Mucosa of stomach (tissue), 1 donor: ENCODE measurements at regions not wholly inside any gene's neighbourhood (a gene's known extent, or its start where the extent isn't known, plus 50 kb on each side); places are given as distances from the start of the nearest gene placed in this dataset.
"Not testable (repeated sequence)": the region's sequence is repeated elsewhere in the genome, so short reads cannot be mapped to it uniquely, and the experiment has no call there.

Source experiments
- H3K27me3 ChIP-seq: one replicate; pipeline ENCODE4 v1.7.0; 2013; ENCODE audit warnings: mild to moderate bottlenecking, low read length; ENCODE audit not compliant: control insufficient read depth, insufficient read depth
- H3K36me3 ChIP-seq: one replicate; pipeline ENCODE4 v1.7.0; 2013; ENCODE audit warnings: low read length; ENCODE audit not compliant: control insufficient read depth, insufficient read depth
- H3K4me1 ChIP-seq: one replicate; pipeline ENCODE4 v1.7.0; 2013; ENCODE audit warnings: mild to moderate bottlenecking, low read length; ENCODE audit not compliant: control insufficient read depth, insufficient read depth
- H3K4me3 ChIP-seq: one replicate; pipeline ENCODE4 v1.7.0; 2013; ENCODE audit warnings: low read length
- H3K9ac ChIP-seq: one replicate; pipeline ENCODE4 v1.7.0; 2013; ENCODE audit warnings: mild to moderate bottlenecking, low read length, moderate library complexity
- H3K9me3 ChIP-seq: one replicate; pipeline ENCODE4 v1.7.0; 2013; ENCODE audit warnings: mild to moderate bottlenecking, low read length, moderate library complexity; ENCODE audit not compliant: control insufficient read depth
- donor health status: Pancreatic carcinoma.

DNA sequence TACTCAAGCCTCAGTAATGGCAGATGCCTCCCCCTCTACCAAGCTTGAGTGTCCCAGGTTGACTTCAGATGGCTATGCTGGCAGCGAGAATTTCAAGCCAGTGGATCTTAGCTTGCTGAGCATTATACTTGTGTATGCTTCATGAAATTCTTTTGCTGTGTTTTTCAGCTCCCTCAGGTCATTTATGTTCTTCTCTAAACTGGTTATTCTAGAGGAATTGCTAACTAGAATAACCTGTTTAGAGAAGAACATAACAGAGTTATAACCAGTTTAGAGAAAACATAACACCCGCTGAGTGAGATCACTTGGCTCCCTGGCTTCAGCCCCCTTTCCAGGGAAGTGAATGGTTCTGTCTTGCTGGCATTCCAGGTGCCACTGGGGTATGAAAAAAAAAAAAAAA, 503.4 kb upstream of the MIS18BP1 start:
- H3K9ac ChIP-seq, H3K4me3 ChIP-seq, H3K36me3 ChIP-seq, H3K9me3 ChIP-seq, H3K4me1 ChIP-seq, H3K27me3 ChIP-seq: not testable (repeated sequence)

DNA sequence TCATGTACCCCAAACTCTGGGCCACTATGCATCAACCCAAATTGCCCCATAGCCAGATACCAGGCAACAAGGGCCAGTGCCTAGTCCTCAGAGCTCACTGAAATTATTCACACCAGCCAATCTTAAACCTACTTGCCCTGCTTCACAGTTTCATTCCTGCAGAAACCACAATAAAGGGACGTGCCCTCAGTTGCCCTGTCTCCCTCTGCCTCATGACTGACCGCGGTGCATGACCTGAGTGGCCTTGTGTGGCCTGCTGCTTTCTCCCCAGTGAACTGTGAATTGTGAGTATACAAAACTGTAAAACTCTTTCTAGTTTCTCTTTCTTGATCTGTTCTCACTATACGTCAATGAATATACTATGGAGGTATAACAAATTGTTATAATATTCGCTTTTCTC, 490.9 kb upstream of the MIS18BP1 start:
- Histone ChIP-seq H3K27me3 (no peaks in the 10 kb centered on the region), H3K9ac (no peak overlapping the region), H3K4me3 (no peak overlapping the region), H3K36me3 (no peaks in the 10 kb centered on the region), H3K4me1 (no peaks in the 10 kb centered on the region), H3K9me3 (no peaks in the 10 kb centered on the region)

DNA sequence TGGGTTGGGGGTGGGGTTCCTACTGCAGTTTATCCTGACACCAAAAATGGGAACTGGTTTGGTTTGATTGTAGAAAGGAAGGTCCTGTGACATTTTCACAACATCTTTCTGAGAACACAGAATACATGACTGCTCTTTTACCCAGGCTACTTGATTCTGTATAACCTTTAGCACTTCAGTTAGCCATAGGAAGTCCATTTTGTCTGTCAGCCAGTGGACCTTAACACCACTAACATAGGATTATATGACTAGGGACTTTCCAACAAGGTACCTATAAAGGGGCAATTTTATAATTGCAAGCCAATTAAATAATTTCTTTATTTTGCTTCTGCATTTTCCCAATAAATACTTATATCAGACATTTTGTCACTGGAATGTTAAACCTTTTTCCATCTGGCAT, 489.2 kb upstream of the MIS18BP1 start:
- Histone ChIP-seq H3K9ac (no peak overlapping the region), H3K9me3 (no peaks in the 10 kb centered on the region), H3K27me3 (no peaks in the 10 kb centered on the region), H3K36me3 (no peaks in the 10 kb centered on the region), H3K4me1 (no peaks in the 10 kb centered on the region), H3K4me3 (no peak overlapping the region)

DNA sequence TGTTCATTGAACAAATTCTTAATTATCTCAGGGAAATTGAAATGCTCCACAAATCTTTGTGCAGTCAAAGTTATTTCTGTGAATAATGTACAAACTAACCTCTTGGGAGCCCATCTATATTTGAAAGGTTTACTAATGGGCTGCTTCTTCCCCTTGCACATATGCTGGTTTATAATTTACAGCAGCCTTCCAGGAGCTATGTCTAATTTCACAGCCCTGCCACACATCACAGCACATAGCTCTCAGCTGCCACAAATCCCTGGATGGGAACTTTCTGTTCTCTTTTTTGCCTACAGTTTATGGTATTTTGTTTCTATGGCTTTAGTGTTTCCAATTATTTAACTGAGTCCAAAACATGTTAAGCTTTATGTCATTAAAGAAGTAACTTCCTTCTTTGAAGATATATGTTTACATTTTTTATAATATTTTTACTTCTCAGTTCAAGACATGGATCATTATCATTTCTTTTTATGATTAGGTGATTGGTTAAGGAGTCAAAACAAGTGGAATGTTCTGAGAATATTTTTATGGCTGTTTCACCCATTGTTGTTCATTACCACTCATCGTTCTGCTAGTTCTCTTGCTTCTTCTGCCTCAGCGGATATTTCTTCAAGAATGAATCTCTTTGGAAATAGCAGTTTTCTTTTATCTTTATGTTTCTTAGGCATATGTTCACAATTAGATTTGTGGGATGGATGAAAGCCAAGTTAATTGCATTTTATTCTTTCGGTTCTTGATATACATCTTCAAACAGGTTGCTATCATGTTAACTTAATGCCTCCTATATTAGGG, 475.6 kb upstream of the MIS18BP1 start:
- Histone ChIP-seq H3K9me3 (no peaks in the 10 kb centered on the region), H3K4me3 (no peak overlapping the region), H3K4me1 (no peaks in the 10 kb centered on the region), H3K36me3 (no peaks in the 10 kb centered on the region), H3K27me3 (no peaks in the 10 kb centered on the region), H3K9ac (no peak overlapping the region)

DNA sequence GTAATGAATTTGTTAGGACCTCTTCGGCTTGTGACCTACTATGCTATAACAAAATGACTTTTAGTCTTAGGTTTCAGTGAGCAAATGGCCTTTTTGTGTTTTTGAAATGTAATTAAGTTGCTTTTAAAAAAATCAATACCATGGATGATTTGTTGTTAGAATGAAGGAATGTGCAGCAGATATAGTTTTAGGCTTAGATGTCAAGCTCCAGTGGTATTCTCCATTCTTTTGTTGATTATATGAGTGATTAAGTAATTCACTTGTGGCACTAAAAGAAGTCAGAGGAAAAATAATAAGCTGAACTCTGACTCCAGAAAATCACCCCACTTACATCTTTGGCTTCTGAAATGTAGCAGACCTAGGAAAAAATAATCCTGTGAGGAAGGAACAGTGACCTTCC, 474.1 kb upstream of the MIS18BP1 start:
- Histone ChIP-seq H3K9me3 (no peaks in the 10 kb centered on the region), H3K27me3 (no peaks in the 10 kb centered on the region), H3K4me1 (no peaks in the 10 kb centered on the region), H3K36me3 (no peaks in the 10 kb centered on the region), H3K4me3 (no peak overlapping the region), H3K9ac (no peak overlapping the region)

DNA sequence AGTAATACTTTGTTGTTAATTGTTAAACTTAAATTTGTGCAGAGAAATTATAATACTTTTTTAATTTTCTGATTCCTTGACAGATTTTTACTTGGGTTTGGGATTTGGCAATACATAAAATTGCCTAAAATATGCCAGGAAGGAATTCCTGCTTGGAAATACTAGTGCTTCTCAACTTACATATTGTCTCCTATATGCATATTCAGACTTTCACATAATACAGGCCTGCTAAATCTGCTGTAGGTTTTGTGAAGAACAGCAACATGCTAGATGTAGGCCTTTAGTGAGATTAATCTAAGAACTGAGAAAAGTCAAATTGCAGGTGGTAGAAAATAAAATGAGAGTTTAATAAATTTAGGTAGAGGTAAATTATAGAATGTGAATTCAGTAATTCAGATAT, 468.5 kb upstream of the MIS18BP1 start:
- Histone ChIP-seq H3K27me3 (no peaks in the 10 kb centered on the region), H3K9ac (no peak overlapping the region), H3K4me3 (no peak overlapping the region), H3K36me3 (no peaks in the 10 kb centered on the region), H3K4me1 (no peaks in the 10 kb centered on the region), H3K9me3 (no peaks in the 10 kb centered on the region)

DNA sequence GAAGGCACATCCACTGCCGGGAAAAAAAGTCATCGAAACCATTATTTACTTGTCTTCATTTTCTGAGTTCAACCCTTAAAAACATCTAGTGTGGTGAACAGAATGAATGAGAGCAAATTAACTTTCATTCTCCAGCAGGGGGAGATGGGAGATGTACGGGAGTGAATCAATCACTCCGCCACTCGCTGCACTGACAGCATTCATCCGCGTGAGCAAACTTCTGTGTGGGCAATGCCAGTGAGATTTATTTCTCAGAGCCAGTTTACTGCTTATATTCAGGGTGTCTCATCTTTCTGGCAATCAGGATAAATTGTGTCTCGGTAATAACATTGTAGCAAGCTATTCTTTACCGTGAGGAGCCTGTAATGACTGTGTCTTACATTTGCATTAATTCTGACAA, 463.6 kb upstream of the MIS18BP1 start:
- H3K9me3 ChIP-seq: no peaks in the 10 kb centered on the region
- no peaks in the 10 kb centered on the region for H3K27me3 ChIP-seq
- H3K36me3 ChIP-seq: no peaks in the 10 kb centered on the region
- H3K9ac ChIP-seq: no peak overlapping the region
- H3K4me1 ChIP-seq: no peaks in the 10 kb centered on the region
- H3K4me3 ChIP-seq: no peak overlapping the region

DNA sequence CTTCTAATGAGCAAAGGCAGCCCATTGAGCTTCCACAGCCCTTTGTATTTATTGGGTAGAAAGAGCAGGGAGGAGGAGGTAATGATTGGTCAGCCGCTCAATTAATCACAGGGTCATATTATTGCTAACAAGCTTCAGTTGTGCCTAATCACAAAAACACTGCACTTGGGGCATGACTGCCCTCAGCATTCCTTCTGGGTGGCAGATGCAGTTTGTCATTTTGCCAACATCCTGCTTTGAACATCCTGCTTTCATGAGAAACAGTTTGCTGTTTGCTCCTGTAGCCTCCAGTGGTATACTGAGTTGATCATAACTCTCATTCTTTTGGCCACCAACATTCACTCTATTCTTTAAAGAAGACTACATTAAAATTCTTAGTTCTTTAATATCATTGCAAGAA, 462.9 kb upstream of the MIS18BP1 start:
- no peak overlapping the region for H3K4me3 ChIP-seq
- no peaks in the 10 kb centered on the region for H3K9me3 ChIP-seq
- no peak overlapping the region for H3K9ac ChIP-seq
- H3K27me3 ChIP-seq: no peaks in the 10 kb centered on the region
- no peaks in the 10 kb centered on the region for H3K36me3 ChIP-seq
- no peaks in the 10 kb centered on the region for H3K4me1 ChIP-seq

DNA sequence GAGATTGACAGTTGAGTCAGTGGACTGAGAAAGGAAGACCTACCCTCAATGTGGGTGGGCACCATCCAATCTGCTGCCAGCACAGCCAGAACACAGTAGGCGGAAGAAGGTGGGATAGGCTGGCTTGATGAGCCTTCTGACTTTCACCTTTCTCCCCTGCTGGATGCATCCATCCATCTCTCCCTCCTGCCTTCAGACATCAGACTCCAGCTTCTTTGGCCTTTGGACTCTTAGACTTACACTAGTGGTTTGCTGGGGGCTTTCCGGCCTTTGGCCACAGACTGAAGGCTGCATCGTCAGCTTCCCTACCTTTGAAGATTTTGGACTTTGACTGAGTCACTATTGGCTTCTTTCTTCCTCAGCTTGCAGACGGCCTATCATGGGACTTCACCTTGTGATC, 456.5 kb upstream of the MIS18BP1 start:
- Histone ChIP-seq H3K4me3 (no peak overlapping the region), H3K36me3 (no peaks in the 10 kb centered on the region), H3K9me3 (no peaks in the 10 kb centered on the region), H3K9ac (no peak overlapping the region), H3K27me3 (no peaks in the 10 kb centered on the region), H3K4me1 (no peaks in the 10 kb centered on the region)

DNA sequence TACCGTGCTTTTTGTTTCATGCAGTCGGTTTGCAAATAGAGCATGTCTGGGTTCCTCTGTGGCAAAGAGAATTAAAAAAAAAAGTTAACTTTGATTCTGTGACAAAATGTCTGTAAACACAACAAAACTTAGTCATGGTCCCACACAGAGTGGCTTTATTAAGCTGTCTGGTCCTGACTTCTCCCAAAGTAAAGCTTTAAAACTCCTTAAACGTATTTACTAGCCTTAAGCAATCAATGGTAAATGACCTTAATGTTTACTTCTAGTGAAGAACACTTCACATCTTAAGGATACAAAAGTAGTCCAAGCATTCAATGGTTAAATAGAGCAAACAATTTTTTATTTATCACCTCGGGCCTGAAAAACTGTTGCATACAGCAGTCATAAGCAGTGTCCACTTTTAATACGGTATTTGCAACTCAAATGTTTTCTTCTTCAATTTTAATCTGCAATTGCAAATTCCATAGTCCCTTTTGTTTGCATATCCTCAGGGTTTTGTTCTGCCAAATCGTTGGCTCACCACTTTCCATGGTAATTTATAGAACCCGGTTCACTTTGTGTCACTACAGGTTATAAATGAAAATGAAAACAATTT, 453.0 kb upstream of the MIS18BP1 start:
- H3K4me1 ChIP-seq: no peaks in the 10 kb centered on the region
- no peak overlapping the region for H3K9ac ChIP-seq
- H3K36me3 ChIP-seq: no peaks in the 10 kb centered on the region
- H3K9me3 ChIP-seq: no peaks in the 10 kb centered on the region
- H3K27me3 ChIP-seq: no peaks in the 10 kb centered on the region
- no peak overlapping the region for H3K4me3 ChIP-seq

DNA sequence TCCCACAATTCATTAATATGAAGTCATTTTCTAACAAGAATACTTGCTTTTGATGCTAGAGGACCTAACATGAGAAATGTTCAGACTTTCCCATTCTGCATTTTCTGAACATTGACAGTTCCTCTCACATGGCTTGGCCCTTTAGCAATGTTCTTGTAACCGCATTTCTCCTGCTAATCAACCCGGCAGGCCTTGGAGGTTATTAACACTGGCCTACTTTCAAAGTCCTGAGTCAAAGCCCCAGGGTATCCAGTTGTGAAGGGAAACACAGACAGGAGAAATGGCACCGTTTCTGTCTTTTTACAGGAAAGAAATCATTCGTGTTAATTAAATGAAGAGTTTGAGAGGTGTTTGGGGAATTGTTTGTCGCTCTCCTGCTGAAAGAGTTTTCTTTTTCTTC, 446.5 kb upstream of the MIS18BP1 start:
- no peak overlapping the region for H3K9ac ChIP-seq

DNA sequence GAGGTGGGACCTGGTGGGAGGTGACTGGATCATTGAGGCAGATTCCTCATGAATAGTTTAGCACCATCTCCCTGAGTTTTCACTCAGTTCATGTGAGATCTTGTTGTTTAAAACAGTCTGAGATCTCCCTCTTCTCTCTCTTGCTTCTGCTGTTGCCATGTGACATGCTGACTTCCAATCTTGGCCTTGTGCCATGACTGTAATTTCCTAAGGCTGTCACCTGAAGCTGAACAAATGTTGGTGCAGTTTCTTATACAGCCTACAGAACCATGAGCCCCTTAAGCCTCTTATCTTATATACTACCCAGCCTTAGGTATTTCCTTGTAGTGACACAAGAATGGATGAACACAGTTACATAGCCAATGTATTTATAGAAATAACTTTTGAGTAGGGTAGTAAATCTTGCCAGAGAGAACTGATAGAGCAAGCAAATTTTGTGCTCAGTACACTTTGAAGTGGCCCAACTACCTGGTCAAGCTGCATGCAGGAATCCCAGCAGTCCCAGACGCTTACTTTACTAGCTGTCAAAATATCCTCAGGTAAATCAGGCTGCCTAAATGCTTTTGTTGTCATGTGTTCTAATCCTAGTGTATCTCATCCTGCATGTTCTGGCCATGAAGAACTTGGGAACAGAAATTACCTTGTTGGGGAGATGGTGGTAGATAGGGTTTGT, 445.6 kb upstream of the MIS18BP1 start:
- H3K9me3 ChIP-seq: no peaks in the 10 kb centered on the region
- peaks cover 8% of the 10 kb centered on the region for H3K4me1 ChIP-seq
- H3K36me3 ChIP-seq: no peaks in the 10 kb centered on the region
- no peak overlapping the region for H3K9ac ChIP-seq
- no peaks in the 10 kb centered on the region for H3K27me3 ChIP-seq
- H3K4me3 ChIP-seq: no peak overlapping the region

More for the DNA sequence above, 446.5 kb upstream of the MIS18BP1 start:
- Histone ChIP-seq H3K4me1 (peaks cover 8% of the 10 kb centered on the region), H3K36me3 (no peaks in the 10 kb centered on the region), H3K4me3 (no peak overlapping the region), H3K9me3 (no peaks in the 10 kb centered on the region), H3K27me3 (no peaks in the 10 kb centered on the region)
